Endothelial cell of umbilical vein (primary cell): ENCODE measurements at regions not wholly inside any gene's neighbourhood (a gene's known extent, or its start where the extent isn't known, plus 50 kb on each side); places are given as distances from the start of the nearest gene placed in this dataset.
A peak's percentile ranks its signal among the peaks of the same experiment; 100 is the strongest.

ENCODE experiments used
- BruUV-seq: library from RNA; stranded (reverse); fragments of 400-500 nt; replicated peaks from 2 replicates; lab custom pipeline; 2021; lab: Mats Ljungman, UMichigan
- CTCF ChIA-PET: fragments of 300-600, 350-600 bp; sonication (Branson Sonifier 250); formaldehyde crosslinking; loops from one replicate; lab custom pipeline; 2021; ENCODE audit warnings: antibody characterized with exemption, inconsistent platforms; lab: Charles Lee
- POLR2A ChIA-PET: fragments of 300-600, 350-600 bp; sonication (Branson Sonifier 250); formaldehyde crosslinking; loops from one replicate; lab custom pipeline; 2021; ENCODE audit warnings: antibody characterized with exemption, inconsistent platforms; lab: Charles Lee
- DNase-seq: peaks from one replicate; pipeline ENCODE4 v3.0.0-alpha.2; 2011; ENCODE audit warnings: low read depth, low spot score
- FAIRE-seq: peaks from 2 replicates; lab custom pipeline; 2011; peaks lifted over from hg19 to GRCh38; lab: Jason Lieb, UNC
- H2AFZ ChIP-seq: 2 replicates; pipeline ENCODE4 v1.6.0; 2012; ENCODE audit warnings: low read depth, low read length, control low read depth, inconsistent platforms
- H3K27ac ChIP-seq: 2 replicates; pipeline ENCODE4 v1.5.1; 2011; ENCODE audit warnings: low read depth, mild to moderate bottlenecking, control low read depth, low read length, moderate library complexity; ENCODE audit not compliant: insufficient read depth
- H3K27me3 ChIP-seq, 2 experiments: 2 replicates each; pipeline versions ENCODE4 v1.6.0 to v1.6.1; 2011; ENCODE audit warnings: low read length in 2 of 2, mixed read lengths in 1 of 2; ENCODE audit not compliant: control insufficient read depth in 2 of 2, insufficient read depth in 2 of 2
- H3K36me3 ChIP-seq, 2 experiments: 2 replicates in 1 of 2; 3 replicates in 1 of 2; pipeline ENCODE4 v1.5.1; 2011; ENCODE audit warnings: low read length in 2 of 2, mild to moderate bottlenecking in 1 of 2, moderate library complexity in 1 of 2; ENCODE audit not compliant: control insufficient read depth in 2 of 2, insufficient read depth in 2 of 2; ENCODE audit errors: extremely low read depth in 1 of 2
- H3K4me1 ChIP-seq: 3 replicates; pipeline ENCODE4 v1.5.1; 2011; ENCODE audit warnings: mild to moderate bottlenecking, low read length; ENCODE audit not compliant: control insufficient read depth, insufficient read depth; ENCODE audit errors: extremely low read depth
- H3K4me2 ChIP-seq: 2 replicates; pipeline ENCODE4 v1.6.1; 2011; ENCODE audit warnings: low read length, control low read depth, mixed read lengths; ENCODE audit not compliant: insufficient read depth
- H3K4me3 ChIP-seq, 3 experiments: fragments of 200-600 bp in 1 of 3; sonication (generic), shearing (Covaris generic) in 1 of 3; replicated peaks in 1 of 3; 2 replicates each; pipeline ENCODE4 v1.5.1; 2011 to 2016; ENCODE audit warnings: control low read depth in 3 of 3, low read length in 3 of 3, mild to moderate bottlenecking in 2 of 3, inconsistent platforms in 1 of 3, low read depth in 1 of 3, moderate library complexity in 1 of 3; ENCODE audit not compliant: insufficient read depth in 1 of 3
- H3K79me2 ChIP-seq: 2 replicates; pipeline ENCODE4 v1.6.0; 2012; ENCODE audit warnings: low read length, inconsistent platforms; ENCODE audit not compliant: control insufficient read depth, insufficient read depth
- H3K9ac ChIP-seq: replicated peaks from 2 replicates; pipeline ENCODE3; 2011; ENCODE audit warnings: low read length, control low read depth; ENCODE audit not compliant: insufficient read depth; ENCODE audit errors: extremely low read depth
- H3K9me1 ChIP-seq: replicated peaks from 3 replicates; pipeline ENCODE4 v1.6.0; 2011; ENCODE audit warnings: mild to moderate bottlenecking, low read length; ENCODE audit not compliant: control insufficient read depth, insufficient read depth; ENCODE audit errors: extremely low read depth
- H3K9me3 ChIP-seq: replicated peaks from 2 replicates; pipeline ENCODE4 v1.5.1; 2012; ENCODE audit warnings: low read length, inconsistent platforms; ENCODE audit not compliant: control insufficient read depth, insufficient read depth
- H4K20me1 ChIP-seq: replicated peaks from 2 replicates; pipeline ENCODE3; 2011; ENCODE audit warnings: mild to moderate bottlenecking, low read length; ENCODE audit not compliant: control insufficient read depth, insufficient read depth; ENCODE audit errors: extremely low read depth
- EZH2 ChIP-seq: IDR thresholded peaks from 2 replicates; pipeline ENCODE4 v1.6.1; 2012; ENCODE audit warnings: borderline replicate concordance, low read depth, mild to moderate bottlenecking, moderate library complexity, low read length, inconsistent platforms; ENCODE audit not compliant: severe bottlenecking
- FOS ChIP-seq: IDR thresholded peaks from 2 replicates; pipeline ENCODE4 v1.6.1; 2011; ENCODE audit warnings: mild to moderate bottlenecking, low read length, moderate library complexity, borderline replicate concordance; ENCODE audit not compliant: insufficient read depth
- GATA2 ChIP-seq: IDR thresholded peaks from 2 replicates; pipeline ENCODE4 v1.7.0; 2011; ENCODE audit warnings: low read depth, mild to moderate bottlenecking, moderate library complexity, mixed read lengths, low read length; ENCODE audit not compliant: insufficient read length, insufficient read depth
- JUN ChIP-seq: IDR thresholded peaks from 2 replicates; pipeline ENCODE4 v1.6.1; 2011; ENCODE audit warnings: borderline replicate concordance, low read depth; ENCODE audit not compliant: insufficient read length, insufficient read depth
- MYC ChIP-seq: IDR thresholded peaks from one replicate; pipeline ENCODE4 v1.6.1; 2011; ENCODE audit warnings: mild to moderate bottlenecking, low read depth, low read length
- POLR2A ChIP-seq: IDR thresholded peaks from 2 replicates; pipeline ENCODE4 v1.6.1; 2012; ENCODE audit warnings: low read depth, mild to moderate bottlenecking, control low read depth, low read length
- POLR2AphosphoS5 ChIP-seq: IDR thresholded peaks from 2 replicates; pipeline ENCODE4 v1.6.1; 2012; ENCODE audit warnings: low read depth, mild to moderate bottlenecking, control low read depth, low read length, moderate library complexity; ENCODE audit not compliant: insufficient read depth
- dilution Hi-C: fragments of 300-500 bp; cut with MboI; formaldehyde crosslinking; loops from one replicate; pipeline ENCODE4 v1.15.0; 2019; ENCODE audit warnings: low sequenced_read_pairs; ENCODE audit not compliant: extremely low pct_ligation_motif_present
- intact Hi-C: fragments of 100-400 bp; cut with micrococcal nuclease; formaldehyde crosslinking; loops from one replicate; pipeline ENCODE4 v1.10.0; 2022

- H3K9me1 ChIP-seq = no peaks in the 10 kb centered on the region
- no peak overlapping the region for H3K9ac ChIP-seq
- no peak overlapping the region for H2AFZ ChIP-seq
- peaks cover 12% of the 10 kb centered on the region for H3K4me1 ChIP-seq
- no TSS peak for BruUV-seq
- dilution Hi-C loops (no loop called here), intact Hi-C loops (no loop called here)
- no peaks in the 10 kb centered on the region for H3K79me2 ChIP-seq
- FAIRE-seq (no peak), DNase-seq (peak; percentile 30)
- H3K9me3 ChIP-seq = no peaks in the 10 kb centered on the region
- H3K4me3 ChIP-seq = no peak overlapping the region
- TF ChIP-seq GATA2 (no peak), JUN (no peak), MYC (no peak), FOS (no peak), POLR2A (no peak), POLR2AphosphoS5 (no peak)
- CTCF ChIA-PET = interaction anchor here (0.9 to 1.7 kb wide), 6 partner anchors 11 to 194 kb away, joined by 3 to 6 read pairs (median 4); no protein-coding TSS in a partner anchor
- POLR2A ChIA-PET = no interaction called here
- H4K20me1 ChIP-seq = no peaks in the 10 kb centered on the region
- peaks cover 3 to 12% of the 10 kb centered on the region in 2 experiments for H3K27me3 ChIP-seq
- H3K36me3 ChIP-seq = no peaks in the 10 kb centered on the region
- H3K4me2 ChIP-seq = no peak overlapping the region
- no peak overlapping the region for H3K27ac ChIP-seq
Measured at GRCh38 chr6:33860706-33861474, 57.1 kb upstream of the MLN start.

DNA sequence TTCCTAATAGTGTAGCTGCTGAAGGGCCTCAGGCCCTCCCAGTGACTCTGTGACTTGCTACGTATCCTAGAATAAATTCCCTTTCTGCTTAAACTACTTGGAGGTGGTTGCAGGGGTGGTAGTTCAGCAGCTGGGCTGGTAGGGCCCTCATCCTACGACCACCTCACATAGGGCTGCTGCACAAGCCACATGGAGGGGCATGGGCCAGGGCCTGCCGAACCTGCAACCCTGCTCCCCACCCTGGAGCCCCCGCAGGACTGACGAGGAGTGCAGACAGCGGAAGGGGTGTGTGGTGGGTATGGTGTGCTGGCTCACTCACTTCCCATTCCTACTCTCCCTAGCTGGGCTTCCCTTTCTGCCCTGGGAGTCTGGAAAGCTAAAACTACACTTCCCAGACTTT is 56.2 kb upstream of the MLN start:
- TF ChIP-seq POLR2A (no peak), EZH2 (no peak), GATA2 (no peak), POLR2AphosphoS5 (no peak)
- DNase-seq (no peak), FAIRE-seq (no peak)
- no peak overlapping the region for H3K9ac ChIP-seq
- H3K4me1 ChIP-seq = peaks cover 12% of the 10 kb centered on the region
- BruUV-seq = no TSS peak
- no peak overlapping the region for H2AFZ ChIP-seq
- H3K9me1 ChIP-seq = no peaks in the 10 kb centered on the region
- H3K4me3 ChIP-seq = no peak overlapping the region
- no peaks in the 10 kb centered on the region for H3K36me3 ChIP-seq
- intact Hi-C loops = no loop called here
- no peak overlapping the region for H3K27ac ChIP-seq
- dilution Hi-C loops = no loop called here
- POLR2A ChIA-PET = no interaction called here
- CTCF ChIA-PET = interaction anchor here (0.9 to 1.7 kb wide), 5 partner anchors 10 to 195 kb away, joined by 3 to 6 read pairs (median 4); no protein-coding TSS in a partner anchor
- H3K27me3 ChIP-seq = peaks cover 4 to 12% of the 10 kb centered on the region in 2 experiments
- no peaks in the 10 kb centered on the region for H3K9me3 ChIP-seq
- H4K20me1 ChIP-seq = no peaks in the 10 kb centered on the region
- no peaks in the 10 kb centered on the region for H3K79me2 ChIP-seq
- no peak overlapping the region for H3K4me2 ChIP-seq
